HepG2 (cell line): ENCODE measurements at regions not wholly inside any gene's neighbourhood (a gene's known extent, or its start where the extent isn't known, plus 50 kb on each side); places are given as distances from the start of the nearest gene placed in this dataset.

ENCODE experiments used
- CBFB ChIP-seq: sonication (generic); formaldehyde crosslinking; IDR thresholded peaks from 2 replicates; pipeline ENCODE4 v1.4.0; 2020; ENCODE audit warnings: missing genetic modification reagents
- CSRNP2 ChIP-seq: sonication (generic); formaldehyde crosslinking; conservative IDR thresholded peaks from 2 replicates; pipeline ENCODE4 v1.8.0; 2022; ENCODE audit warnings: low read depth, missing genetic modification reagents
- HCFC1 ChIP-seq: fragments of 150-350 bp; IDR thresholded peaks from 2 replicates; pipeline ENCODE4 v1.6.1; 2014; ENCODE audit warnings: low read depth, low read length
- HDAC2 ChIP-seq: sonication (generic); formaldehyde crosslinking; IDR thresholded peaks from 2 replicates; pipeline ENCODE4 v1.4.0; 2020; ENCODE audit warnings: missing genetic modification reagents
- HNF4A ChIP-seq: sonication (generic); formaldehyde crosslinking; IDR thresholded peaks from 2 replicates; pipeline ENCODE4 v1.4.0; 2020; ENCODE audit warnings: missing genetic modification reagents
- HNF4G ChIP-seq, 2 experiments: sonication (generic) in 1 of 2; formaldehyde crosslinking in 1 of 2; IDR thresholded peaks; 2 replicates each; pipeline versions ENCODE4 v1.4.0 to v1.6.1; 2011 to 2020; ENCODE audit warnings: borderline replicate concordance in 2 of 2, low read depth in 2 of 2, mild to moderate bottlenecking in 2 of 2, low read length in 1 of 2, missing genetic modification reagents in 1 of 2, moderate library complexity in 1 of 2
- HOMEZ ChIP-seq: IDR thresholded peaks from 2 replicates; pipeline ENCODE4 v1.6.1; 2016; ENCODE audit warnings: low read depth
- IRF2 ChIP-seq: IDR thresholded peaks from 2 replicates; pipeline ENCODE4 v1.6.1; 2018; ENCODE audit warnings: missing genetic modification reagents, missing compliant biosample characterization
- IRF9 ChIP-seq: sonication (generic); formaldehyde crosslinking; IDR thresholded peaks from 2 replicates; pipeline ENCODE4 v1.8.0; 2022; ENCODE audit warnings: missing genetic modification reagents, mild to moderate bottlenecking, borderline replicate concordance
- ISL2 ChIP-seq: sonication (generic); formaldehyde crosslinking; IDR thresholded peaks from 2 replicates; pipeline ENCODE4 v1.5.0; 2020; ENCODE audit warnings: missing genetic modification reagents
- MBD4 ChIP-seq: IDR thresholded peaks from 2 replicates; pipeline ENCODE4 v1.6.1; 2012; ENCODE audit warnings: low read length, inconsistent platforms, borderline replicate concordance
- NONO ChIP-seq, 2 experiments: fragments of 450-650 bp in 1 of 2; sonication (generic) in 1 of 2; formaldehyde crosslinking in 1 of 2; IDR thresholded peaks in 1 of 2; conservative IDR thresholded peaks in 1 of 2; 2 replicates each; pipeline versions ENCODE4 v1.6.1 to v1.8.0; 2017 to 2022; ENCODE audit warnings: mild to moderate bottlenecking in 1 of 2, missing genetic modification reagents in 1 of 2, moderate library complexity in 1 of 2
- ZBTB44 ChIP-seq: sonication (generic); formaldehyde crosslinking; IDR thresholded peaks from 2 replicates; pipeline ENCODE4 v1.4.0; 2020; ENCODE audit warnings: missing genetic modification reagents
- ZBTB7B ChIP-seq: sonication (generic); formaldehyde crosslinking; IDR thresholded peaks from 2 replicates; pipeline ENCODE4 v1.4.0; 2020; ENCODE audit warnings: missing genetic modification reagents
- ZNF556 ChIP-seq: sonication (generic); formaldehyde crosslinking; IDR thresholded peaks from 2 replicates; pipeline ENCODE4 v1.4.0; 2020; ENCODE audit warnings: mild to moderate bottlenecking, missing genetic modification reagents, borderline replicate concordance
- ZNF687 ChIP-seq: sonication (generic); formaldehyde crosslinking; IDR thresholded peaks from 2 replicates; pipeline ENCODE4 v1.5.1; 2020; ENCODE audit warnings: mild to moderate bottlenecking, missing genetic modification reagents, moderate library complexity
- ZNF782 ChIP-seq: sonication (generic); formaldehyde crosslinking; IDR thresholded peaks from 2 replicates; pipeline ENCODE4 v1.4.0; 2020; ENCODE audit warnings: missing genetic modification reagents, mild to moderate bottlenecking, borderline replicate concordance

- TF ChIP-seq HOMEZ (CRISPR knock-in tag) (0 out of 2 replicates have a peak, but pooled peaks have one; percentile 43), IRF9 (no peak), IRF2 (0 out of 2 replicates have a peak, but pooled peaks have one; percentile 22), HDAC2 (CRISPR knock-in tag) (peak; percentile 46; the same call in 1 of the 2 replicates), ZNF687 (CRISPR knock-in tag) (peak; percentile 33), MBD4 (no peak), CBFB (0 out of 2 replicates have a peak, but pooled peaks have one; percentile 38), ZNF556 (CRISPR knock-in tag) (peak; percentile 51; the same call in 1 of the 2 replicates), HNF4A (CRISPR knock-in tag) (peak; percentile 79), HNF4G (IDR thresholded peaks at IDR 0.05; ENCODE audit: borderline replicate concordance, low read depth, low read length) (peak; percentile 61), HNF4G (CRISPR knock-in tag; IDR thresholded peaks at IDR 0.05; ENCODE audit: borderline replicate concordance, low read depth) (no peak), ZBTB44 (0 out of 2 replicates have a peak, but pooled peaks have one; percentile 24), HCFC1 (no peak), NONO (IDR thresholded peaks at IDR 0.05) (no peak), NONO (CRISPR knock-in tag; conservative IDR thresholded peaks at IDR 0.05) (peak; percentile 62), ZNF782 (peak; percentile 56; the same call in 1 of the 2 replicates), ISL2 (CRISPR knock-in tag) (no peak), ZBTB7B (CRISPR knock-in tag) (peak; percentile 38; the same call in 1 of the 2 replicates), CSRNP2 (CRISPR knock-in tag) (no peak)
These were observed 1432.2 kb upstream of the ACVR2A start (continued) for GRCh38 chr2:146412625-146413024.
